NCI-H510A treated with DMSO at 0.1 percent for 48 hours (cell line): ENCODE measurements at regions not wholly inside any gene's neighbourhood (a gene's known extent, or its start where the extent isn't known, plus 50 kb on each side); places are given as distances from the start of the nearest gene placed in this dataset.

Source experiments
- DNase-seq: peaks from one replicate; lab custom pipeline; 2025; lab: John Stamatoyannopoulos, UW

DNA sequence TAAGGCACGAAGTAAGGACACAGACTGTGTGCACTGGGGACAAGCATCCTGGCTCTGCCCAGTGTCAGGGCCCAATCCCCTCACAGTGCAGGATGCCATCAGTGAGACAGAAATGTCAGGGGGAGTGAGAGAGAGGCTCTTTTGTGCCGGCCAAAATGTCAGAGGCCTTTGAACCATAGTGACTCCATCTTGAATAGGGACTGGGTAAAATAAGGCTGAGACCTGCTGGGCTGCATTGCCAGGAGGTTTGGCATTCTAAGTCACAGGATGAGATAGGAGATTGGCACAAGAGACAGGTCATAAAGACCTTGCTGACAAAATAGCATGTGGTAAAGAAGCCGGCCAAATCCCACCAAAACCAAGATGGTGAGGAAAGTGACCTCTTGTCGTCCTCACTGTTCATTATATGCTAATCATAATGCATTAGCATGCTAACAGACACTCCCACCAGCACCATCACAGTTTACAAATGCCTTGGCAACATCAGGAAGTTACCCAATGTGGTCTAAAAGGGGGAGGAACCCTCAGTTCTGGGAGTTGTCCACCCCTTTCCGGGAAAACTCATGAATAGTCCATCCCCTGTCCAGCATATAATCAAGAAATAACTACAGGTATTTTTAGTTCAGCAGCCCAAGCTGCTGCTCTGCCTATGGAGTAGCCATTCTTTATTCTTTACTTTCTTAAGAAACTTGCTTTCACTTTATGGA lies 337.4 kb downstream of the LPIN1 start:
- DNase-seq, result no peak

DNA sequence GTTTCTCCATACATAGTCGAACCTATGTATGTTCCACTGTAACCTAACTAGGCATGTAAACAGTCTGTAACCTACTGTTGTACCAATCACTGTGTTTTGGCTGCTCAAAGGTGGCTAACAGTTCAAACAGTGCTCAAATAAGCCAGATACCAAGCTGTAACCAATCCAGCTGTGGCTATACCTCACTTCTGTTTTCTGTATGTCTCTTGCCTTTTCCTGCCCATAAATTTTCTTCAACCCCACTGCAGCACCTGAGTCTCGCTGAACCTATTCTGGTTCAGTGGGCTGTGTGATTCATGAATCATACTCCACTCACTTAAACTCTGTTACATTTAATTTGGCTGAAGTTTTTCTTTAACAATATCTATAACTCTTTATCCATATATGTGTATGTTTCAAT lies 340.7 kb downstream of the LPIN1 start:
- no peak for DNase-seq

DNA sequence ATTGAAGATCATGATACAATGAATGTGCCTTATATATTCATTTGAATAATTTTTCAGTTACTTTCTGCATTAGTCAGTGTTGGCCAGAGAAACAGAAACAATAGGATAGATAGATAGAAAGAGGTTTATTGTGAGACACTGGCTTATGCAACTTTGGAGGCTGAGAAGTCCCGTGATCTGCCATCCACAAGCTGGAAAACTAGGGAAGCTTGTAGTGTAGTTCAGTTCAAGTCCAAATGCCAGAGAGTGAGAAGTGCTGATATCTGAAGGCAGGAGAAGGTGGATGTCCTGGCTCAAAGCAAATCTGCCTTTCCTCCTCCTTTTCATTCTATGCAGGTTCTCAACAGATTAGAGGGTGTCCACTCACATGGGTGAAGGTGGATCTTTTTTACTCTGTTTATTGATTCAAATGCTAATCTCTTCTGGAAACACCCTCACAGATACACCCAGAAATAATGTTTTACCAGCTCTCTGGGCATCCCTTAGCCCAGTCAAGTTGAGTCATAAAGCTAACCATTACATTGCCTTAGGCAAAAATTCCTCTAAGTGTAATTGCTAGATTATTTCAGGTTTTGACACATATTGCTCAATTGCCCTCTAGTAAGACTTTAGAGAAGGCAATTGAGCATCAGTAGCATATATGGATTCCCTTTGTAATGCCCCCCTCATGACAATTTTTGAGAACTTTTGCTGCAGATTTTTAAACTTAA lies 341.4 kb downstream of the LPIN1 start:
- no peak for DNase-seq

DNA sequence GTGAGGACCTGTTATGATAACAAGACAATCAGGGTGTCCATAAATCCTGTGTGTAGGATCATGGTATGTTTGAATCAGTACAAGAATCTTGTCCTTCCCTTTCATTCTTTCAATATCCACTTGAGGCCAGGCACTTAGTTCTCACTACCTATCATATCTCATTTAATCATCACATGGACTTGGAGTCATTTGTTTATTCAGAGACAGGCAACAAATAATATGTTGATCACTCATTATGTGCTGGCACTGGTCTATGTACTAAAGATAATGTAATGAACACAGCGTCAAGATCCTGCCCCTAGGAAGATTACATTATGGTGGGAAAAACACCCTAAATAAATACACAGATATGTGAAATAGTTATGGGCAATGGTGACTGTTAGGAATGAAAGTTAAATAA lies 342.6 kb downstream of the LPIN1 start:
- no peak for DNase-seq

DNA sequence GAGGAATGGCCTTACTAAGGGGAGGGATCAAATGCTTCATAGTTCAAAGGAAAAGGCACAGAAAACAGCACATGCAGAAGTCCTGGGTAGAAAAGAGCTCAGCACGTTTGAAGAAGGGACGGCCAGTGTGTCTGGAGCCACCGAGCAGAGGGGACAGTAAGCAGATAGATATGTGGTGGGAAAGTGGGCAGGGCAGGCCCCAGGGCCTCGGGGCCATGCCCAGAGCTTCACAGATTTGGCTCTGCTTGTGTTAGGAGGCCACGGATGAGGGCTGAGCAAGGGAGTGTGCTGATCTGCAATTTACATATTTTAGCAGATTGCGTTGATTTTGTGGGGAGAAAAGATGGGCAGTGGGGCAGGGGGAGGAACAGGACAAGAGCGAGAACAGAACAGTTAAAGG lies 343.1 kb downstream of the LPIN1 start:
- DNase-seq, result no peak

DNA sequence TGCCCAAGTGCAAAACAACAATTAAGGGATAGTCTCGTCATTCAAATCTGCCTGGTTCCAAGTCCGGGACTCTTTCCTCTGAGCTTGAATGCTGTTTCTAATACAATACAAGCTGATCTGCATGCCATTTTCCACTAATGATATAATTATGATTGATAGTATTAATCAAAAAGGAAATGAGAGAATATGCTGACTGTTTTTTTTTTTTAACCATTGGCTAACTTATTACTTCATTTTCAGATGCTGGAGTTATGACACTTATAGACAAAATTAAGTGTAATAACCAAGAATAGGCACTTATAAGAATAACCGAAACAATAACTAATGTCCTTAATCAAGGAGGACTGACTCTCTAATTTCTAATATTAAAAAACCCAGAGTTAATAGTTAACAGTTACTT lies 343.6 kb downstream of the LPIN1 start:
- DNase-seq, result no peak

DNA sequence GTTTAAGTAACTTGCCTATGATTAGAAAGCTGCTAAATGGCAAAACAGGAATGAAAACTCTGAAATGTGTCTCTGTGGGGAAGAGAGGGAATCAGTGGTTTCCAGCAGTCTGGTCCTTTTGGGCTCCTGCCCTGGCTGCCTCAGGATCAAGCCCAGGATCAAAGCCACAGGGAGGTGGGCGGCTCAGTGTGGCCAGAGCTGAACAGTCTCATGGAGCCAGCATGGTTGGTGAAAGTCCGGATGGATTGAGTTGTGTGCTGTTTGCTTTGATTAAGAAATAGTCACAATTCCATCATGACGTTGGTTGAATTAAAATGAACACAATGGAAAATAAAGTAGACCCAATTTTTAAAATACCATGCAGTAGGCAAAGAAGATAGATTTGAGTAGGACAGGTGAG lies 344.2 kb downstream of the LPIN1 start:
- DNase-seq, result no peak

DNA sequence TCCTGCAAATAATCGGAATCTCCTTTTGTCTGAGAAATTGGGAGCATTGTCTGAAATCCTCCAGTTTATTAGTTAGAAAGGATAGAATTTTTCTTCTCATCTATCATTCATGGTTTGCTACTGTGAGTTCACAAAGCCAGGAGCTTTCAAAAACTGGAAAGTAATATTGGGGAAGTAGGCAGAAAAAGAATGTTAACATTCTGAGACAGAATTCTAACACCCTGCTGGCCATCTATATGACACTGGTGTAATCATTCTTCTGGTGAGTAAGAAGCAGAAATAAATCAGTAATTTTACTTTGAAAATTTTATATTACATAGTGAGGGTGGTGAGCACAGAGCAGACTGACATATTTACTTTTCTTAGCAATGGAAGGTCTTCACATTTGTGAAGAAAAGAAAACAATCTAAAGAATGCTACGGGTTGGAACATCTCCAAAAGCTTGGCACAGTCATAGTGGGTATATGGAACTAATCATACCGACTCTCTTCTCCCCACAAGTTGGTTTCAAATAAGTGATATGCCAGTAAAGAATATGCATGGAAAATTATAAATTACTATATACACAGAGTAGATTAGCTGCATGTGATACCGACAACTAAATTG lies 344.9 kb downstream of the LPIN1 start:
- no peak for DNase-seq

DNA sequence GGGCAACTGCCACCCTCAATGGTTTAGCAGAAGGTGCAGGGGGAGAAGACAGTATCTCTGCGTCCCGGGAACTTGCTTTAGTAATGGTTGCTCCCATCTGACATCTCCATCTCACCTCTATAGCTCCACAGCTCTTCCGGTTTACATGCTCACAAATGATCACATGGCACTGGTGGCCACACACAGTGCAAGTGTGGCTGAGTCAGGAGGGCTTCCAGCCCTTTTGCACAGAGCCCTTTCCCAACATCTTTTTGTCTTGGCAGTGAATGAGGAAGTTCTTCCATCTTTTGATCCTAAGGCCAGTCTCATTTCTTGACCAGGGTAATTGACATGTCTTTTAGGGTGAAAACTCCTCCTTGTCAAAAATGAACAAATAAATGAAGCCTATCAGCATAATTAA lies 347.7 kb downstream of the LPIN1 start:
- no peak for DNase-seq

DNA sequence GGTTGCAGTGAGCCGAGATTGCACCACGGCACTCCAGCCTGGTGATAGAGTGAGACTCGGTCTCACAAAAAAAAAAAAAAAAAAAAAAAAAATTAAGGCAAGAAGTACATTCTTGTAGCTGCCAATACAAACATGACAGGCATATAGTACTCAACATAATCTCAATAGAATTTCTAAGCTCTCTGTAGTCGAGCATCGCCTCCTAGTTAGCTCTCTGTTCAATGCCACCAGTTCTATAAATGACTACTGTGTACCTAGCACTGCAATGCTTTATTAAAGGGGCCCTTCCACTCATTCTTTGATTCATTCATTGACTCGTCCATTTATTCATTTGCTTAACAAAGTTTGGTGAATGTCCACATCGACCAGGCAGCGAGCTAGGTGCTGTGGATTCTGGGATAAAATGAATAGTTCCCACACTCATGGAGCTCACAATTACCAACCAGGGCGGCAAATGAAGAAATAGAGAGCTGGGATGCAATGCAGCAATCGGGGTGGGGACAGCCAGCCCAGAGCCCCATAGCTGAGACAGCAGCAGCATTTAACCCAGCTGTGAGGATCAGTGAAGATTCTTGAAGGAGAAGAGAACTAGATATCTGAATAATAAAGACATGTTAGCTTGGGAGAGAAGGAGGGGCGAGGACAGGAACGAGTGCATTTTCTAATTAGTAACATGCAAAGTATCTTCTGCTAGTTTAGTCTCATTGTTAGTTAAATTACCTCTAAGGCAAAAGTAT lies 349.8 kb downstream of the LPIN1 start:
- DNase-seq, result no peak

DNA sequence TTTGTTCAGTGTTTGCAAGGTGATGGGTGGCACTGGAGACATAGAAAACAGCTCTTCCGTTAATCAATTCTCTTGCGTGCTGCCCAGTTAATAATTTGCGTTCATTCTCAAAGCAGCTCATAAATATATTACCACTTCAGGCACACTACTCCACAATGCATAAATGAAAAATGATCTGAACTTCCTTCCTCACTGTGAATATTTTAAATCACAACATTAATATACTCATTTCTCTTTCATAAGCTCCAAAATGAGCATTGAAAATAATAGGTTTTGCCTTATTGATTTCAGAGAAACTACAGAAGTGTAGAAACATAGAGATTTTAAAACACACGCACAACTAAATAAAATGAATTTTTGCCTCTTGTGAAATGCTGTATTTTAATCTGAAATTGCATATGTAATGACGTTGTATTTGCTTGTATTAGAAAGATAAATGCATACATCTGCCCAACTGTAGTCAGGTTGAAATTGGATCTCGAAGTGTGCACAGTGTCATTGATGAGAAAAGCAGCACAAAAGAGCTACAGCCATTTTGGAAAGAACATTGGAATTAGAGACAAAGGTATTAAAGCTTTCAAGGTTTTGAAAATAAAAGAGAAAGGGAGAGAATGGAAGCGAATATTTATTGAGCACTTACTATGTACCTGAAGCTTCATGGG lies 350.5 kb downstream of the LPIN1 start:
- DNase-seq, result no peak

DNA sequence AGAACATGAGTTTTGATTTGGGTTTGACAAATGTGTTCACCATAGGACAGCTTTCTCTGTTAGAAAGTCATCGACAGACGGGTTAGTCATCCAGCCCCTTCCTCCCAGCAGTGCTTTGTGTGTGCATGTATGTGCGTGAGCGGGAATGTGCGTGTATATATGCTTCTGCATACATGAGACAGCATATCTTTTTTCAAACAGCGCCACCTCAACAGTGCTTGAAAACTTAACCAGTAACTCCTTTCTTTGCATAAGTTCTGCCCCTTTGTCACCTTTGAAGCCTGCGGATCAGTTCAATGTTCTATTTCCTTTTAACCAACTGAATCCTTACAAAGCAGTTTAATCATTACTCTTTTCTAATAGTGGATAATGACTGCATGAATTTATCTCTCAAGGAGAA lies 351.4 kb downstream of the LPIN1 start:
- no peak for DNase-seq

DNA sequence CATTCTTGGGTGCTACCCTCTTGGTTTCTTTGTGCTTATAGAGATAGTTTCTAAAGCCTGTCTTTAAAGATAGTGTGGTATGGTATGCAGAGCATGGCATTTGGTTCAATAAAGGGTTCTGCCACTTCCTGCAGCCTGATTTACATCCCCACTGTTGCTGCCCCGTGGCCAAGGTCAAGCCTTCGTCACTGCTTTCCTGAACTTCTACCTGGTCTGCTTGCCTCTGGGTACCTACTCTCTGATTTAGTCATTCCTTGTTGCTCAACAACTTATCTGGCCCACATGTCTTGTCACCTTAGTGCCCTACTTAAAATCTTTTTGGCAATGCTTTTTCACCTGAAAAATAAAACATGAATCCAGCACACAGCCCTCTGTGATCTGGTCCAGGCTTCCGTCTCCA lies 352.9 kb downstream of the LPIN1 start:
- DNase-seq, result no peak

DNA sequence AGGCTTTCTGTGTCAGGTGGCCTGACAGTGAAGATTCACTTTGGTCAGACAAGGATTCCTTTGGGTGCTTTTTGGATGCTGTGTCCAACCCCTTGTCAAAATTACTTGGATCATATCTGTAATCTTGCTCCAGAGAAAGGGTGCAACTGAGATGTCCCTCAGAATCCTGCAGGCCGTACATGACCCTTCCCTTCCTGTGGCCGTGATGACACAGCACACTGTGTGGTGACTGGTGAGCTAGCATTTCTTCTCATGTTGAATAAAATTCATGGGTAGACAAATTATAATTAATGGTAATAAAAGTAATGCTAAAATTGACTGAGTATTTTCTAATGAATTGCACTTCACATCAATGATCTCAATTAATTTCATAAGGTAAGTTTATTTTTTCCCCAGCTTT lies 356.2 kb downstream of the LPIN1 start:
- DNase-seq, result no peak

DNA sequence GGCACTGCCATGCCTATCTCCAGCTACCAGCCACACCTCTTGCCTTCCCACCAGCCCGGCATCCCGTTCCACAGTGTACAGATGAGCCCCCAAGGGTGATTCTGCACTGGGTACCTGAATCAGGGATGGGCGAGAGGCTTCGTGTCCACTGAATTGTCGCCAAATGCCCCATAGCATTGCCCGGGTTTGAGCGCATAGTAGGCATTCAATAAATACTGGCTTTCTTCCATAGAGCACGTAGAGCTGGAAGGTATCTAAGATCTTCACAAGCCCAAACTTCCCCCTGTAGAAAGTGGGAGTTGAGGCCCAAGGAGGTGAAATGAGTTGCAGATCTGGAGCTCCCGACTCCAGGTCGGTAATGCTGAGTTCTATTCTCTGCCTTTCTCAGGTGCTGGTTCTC lies 358.7 kb downstream of the LPIN1 start:
- no peak for DNase-seq

DNA sequence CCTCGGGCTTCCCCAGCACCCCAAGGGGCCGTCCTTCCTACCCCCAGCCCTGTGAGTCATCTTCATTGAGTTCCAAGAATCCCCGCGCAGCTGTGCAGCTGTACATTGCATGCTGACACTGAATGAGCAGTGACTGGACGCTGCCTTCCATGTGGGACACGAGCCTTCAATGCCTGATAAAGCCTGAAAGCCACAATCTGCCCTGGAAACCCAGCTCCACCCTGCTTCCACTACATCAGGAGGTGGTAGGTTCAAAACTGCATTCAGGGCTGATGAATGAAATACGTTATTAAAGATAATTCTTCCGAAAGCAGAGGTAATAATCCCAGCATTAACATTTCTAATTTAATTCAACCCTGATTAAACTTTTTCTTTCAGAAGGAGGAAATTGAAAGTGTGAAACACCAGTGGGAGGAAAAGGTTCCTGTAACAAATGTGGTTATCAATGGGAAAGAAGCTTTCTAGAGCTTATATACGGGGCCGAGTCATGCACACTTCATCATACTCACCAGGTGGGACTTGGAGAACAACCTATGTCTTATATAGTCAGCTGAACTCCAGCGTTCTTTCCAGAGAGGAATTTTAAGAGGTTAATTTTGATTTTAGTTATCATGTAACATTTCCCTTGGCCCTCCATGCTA lies 360.1 kb downstream of the LPIN1 start:
- DNase-seq, result no peak

DNA sequence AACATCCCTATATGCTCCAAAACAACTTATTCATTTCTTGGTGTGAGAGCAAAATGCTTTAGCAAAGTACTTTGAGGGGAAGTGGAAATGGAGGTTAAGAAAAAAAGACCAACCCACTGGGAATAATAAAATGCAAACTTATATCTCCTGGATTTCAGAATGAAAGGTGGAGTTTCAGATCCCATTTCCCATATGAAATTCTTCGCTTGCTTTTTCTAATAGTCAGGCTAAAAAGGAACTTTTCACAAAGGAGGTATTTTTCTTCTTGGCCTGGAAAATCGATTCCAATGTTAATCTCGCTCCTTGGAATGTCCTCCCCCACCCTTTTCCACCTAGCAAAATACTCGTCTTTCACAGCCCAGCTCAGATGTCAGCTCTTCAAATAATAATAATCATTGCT lies 360.9 kb downstream of the LPIN1 start:
- no peak for DNase-seq

DNA sequence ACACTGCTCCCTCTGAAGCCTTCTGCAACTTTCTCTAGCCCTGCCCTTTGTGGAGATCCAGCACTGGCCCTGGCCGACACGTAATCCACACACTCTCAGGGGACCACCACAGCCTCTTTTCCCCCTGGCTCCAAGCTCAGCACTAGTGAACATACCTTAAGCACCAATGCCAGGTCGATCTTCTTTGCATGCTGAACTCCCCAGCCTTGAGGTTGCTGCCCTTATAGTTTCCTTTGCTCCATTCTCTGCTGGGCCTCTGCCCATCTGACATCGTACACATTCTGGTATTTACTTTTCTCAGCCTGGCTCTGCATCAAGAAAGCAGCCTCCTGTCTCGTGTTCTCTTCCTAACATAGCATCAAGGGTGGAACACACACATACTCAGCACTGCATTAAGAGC lies 361.5 kb downstream of the LPIN1 start:
- DNase-seq, result peak; percentile 25

DNA sequence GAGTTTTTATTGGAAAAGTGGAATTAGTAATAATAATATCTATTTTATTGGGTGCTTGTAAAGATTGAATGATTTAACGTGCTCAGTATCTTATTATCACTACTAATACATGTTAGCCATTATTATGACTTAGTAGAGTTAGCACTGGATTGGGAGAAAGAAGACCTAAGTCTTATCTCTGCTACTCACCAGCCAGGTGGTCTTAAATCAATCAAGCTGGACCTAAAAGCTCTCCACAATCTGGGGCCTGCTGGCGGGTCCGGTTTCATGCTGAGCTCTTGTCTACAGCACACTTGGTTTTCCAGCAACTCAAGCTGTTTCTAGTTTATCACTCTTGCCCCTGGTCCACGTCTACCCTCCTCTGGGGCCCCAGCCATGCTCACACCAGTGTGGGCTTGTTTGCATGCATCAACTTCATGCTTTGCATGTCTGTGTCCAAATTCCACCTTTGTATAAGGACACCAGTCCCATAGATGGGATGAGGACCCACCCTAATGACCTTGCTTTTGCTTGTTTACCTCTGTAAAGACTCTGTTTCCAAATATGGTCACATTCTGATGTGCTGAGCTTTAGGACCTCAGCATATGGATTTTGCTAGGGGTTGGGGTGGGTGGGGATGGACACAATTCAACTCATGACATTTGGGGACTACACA lies 363.1 kb downstream of the LPIN1 start:
- DNase-seq, result no peak

DNA sequence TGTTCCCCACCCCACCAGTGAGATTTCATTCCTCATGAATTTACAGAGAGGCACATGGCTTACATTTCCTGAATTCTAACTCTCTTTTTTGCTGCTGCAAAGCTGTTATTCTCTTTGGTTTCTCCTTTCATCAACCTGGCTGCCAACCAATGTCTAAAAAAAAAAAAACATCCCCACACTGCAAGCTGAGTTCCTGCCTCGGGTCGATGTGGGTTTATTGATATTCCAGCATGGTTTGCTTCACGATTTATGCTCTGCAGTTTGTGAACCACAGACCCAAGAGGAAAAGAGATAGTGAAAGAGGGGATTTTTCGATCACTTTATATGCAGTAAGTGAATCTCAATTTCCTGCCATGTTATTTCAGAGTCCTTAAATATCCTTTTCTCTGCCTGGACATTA lies 363.6 kb downstream of the LPIN1 start:
- no peak for DNase-seq

DNA sequence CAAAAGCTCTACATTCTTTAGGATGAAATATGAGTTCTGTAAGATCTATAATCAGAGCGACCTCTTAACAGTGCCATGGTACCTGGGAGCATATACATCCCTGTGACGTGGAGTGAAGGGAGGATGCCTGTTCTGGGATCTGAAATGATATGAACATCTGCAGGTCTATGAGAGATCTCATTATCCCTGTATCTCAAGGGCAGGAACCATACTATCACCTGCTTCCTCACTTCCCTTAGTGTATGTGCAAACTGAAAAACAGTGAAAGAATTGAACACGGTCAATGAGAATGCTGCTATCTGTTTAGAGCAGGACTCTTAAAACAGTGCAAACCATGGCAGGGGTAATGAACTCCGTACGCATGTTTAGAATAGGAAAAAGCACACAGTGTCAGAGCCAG lies 364.0 kb downstream of the LPIN1 start:
- no peak for DNase-seq
